ENCODE measurements at regions not wholly inside any gene's neighbourhood (a gene's known extent, or its start where the extent isn't known, plus 50 kb on each side); places are given as distances from the start of the nearest gene placed in this dataset.

DNA sequence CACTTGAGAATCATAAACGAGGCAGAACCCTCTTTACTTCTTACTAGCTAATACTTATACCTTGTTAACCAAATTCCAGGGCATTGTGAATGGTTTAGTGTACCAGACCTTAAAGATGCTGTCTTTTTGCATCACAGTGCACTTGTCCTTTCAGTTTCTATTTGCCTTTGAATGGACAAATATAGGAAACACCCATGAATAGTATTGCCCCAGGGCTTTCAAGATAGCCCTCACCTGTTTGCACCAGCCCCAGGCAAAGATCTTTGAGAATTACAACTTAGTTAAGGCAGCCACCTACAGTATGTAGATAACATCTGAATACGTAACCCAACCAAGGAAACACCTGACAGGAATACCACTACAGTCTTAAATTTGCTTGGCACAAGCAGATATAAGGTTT is 60.8 kb upstream of the CT45A1 start:
- Histone ChIP-seq H4K91ac (replicated peaks; ENCODE audit: insufficient read length, low read length) (no peak overlapping the region), H4K5ac (ENCODE audit: insufficient read length, low read depth, low read length) (no peak overlapping the region), H2AFZ (ENCODE audit: low read length) (no peak overlapping the region), H3K4me1 (replicated peaks in 1 of 4; ENCODE audit: control insufficient read depth in 3 of 4, insufficient read depth in 4 of 4, low read length in 3 of 4) (no peaks in the 10 kb centered on the region), H3K9me3 (ENCODE audit: insufficient read depth in 2 of 2, low read depth in 1 of 2, low read length in 1 of 2) (peaks cover 0 to 17% of the 10 kb centered on the region in 2 experiments; a peak in 2 of 4 replicates), H4K8ac (ENCODE audit: extremely low read depth, insufficient read depth, low read length) (no peak overlapping the region), H2BK120ac (replicated peaks; ENCODE audit: low read depth, low read length) (no peak overlapping the region), H3K27ac (ENCODE audit: low read depth, low read length) (no peak overlapping the region), H3K4ac (replicated peaks; ENCODE audit: insufficient read length, low read depth, low read length) (no peak overlapping the region), H2BK15ac (ENCODE audit: low read length) (no peak overlapping the region), H2BK20ac (ENCODE audit: low read length) (no peak overlapping the region), H3K18ac (ENCODE audit: extremely low read depth, low read length) (no peak overlapping the region), H4K20me1 (replicated peaks in 1 of 2; ENCODE audit: control insufficient read depth in 1 of 2, insufficient read depth in 2 of 2, low read length in 2 of 2) (no peaks in the 10 kb centered on the region), H3K36me3 (ENCODE audit: control insufficient read depth in 2 of 4, insufficient read depth in 4 of 4, low read length in 3 of 4) (no peaks in the 10 kb centered on the region), H3K79me1 (ENCODE audit: low read depth, low read length) (no peaks in the 10 kb centered on the region), H3K27me3 (replicated peaks in 1 of 4; ENCODE audit: control insufficient read depth in 3 of 4, extremely low read depth in 1 of 4, insufficient read depth in 3 of 4, low read length in 3 of 4) (no peaks in the 10 kb centered on the region), H2BK12ac (ENCODE audit: low read depth, low read length) (no peak overlapping the region), H2BK5ac (ENCODE audit: low read depth, low read length) (no peak overlapping the region), H3K56ac (replicated peaks; ENCODE audit: insufficient read length, low read depth, low read length) (no peak overlapping the region), H3K79me2 (ENCODE audit: control insufficient read depth in 1 of 2, insufficient read depth in 2 of 2, low read length in 2 of 2) (no peaks in the 10 kb centered on the region), H2AK5ac (ENCODE audit: low read depth, low read length) (no peak overlapping the region), H3K23ac (ENCODE audit: insufficient read length) (no peak overlapping the region), H3K9ac (replicated peaks in 1 of 4; ENCODE audit: extremely low read depth in 1 of 4, low read depth in 3 of 4, low read length in 3 of 4) (no peak overlapping the region), H3K4me2 (ENCODE audit: insufficient read depth in 1 of 2, low read depth in 2 of 2, low read length in 2 of 2) (no peak overlapping the region), H3K14ac (ENCODE audit: insufficient read length) (no peak overlapping the region), H3K23me2 (ENCODE audit: low read depth, low read length) (no peaks in the 10 kb centered on the region), H3K4me3 (ENCODE audit: extremely low read depth in 1 of 4, insufficient read depth in 2 of 4, low read depth in 3 of 4, low read length in 4 of 4) (no peak overlapping the region)
- ChIA-PET CTCF (ENCODE audit: partially characterized antibody) (no interaction called here), POLR2A (ENCODE audit: partially characterized antibody) (no interaction called here)
- 68% methylated on average over 2 of the region's 2 CpGs; no CpG with 5 or more reads in 1 of the 2 experiments for WGBS, 2 experiments (ENCODE audit: extremely low coverage in 1 of 2, insufficient coverage in 1 of 2, insufficient read length in 1 of 2, insufficient replicate concordance in 2 of 2, low coverage in 1 of 2, low lambda C conversion rate in 2 of 2, missing lambda C conversion rate in 1 of 2)
- no peak for FAIRE-seq
- no peak for DNase-seq (ENCODE audit: low read depth in 1 of 2, low spot score in 2 of 2)
- TF ChIP-seq EGR1 (IDR thresholded peaks at IDR 0.05; ENCODE audit: borderline replicate concordance, low read depth, low read length) (no peak), EZH2 (IDR thresholded peaks at IDR 0.05; ENCODE audit: low read depth, low read length, severe bottlenecking) (no peak), CHD1 (IDR thresholded peaks at IDR 0.05; ENCODE audit: low read depth, low read length) (no peak), BRCA1 (IDR thresholded peaks at IDR 0.05; ENCODE audit: low read depth, low read length) (no peak), RBBP5 (IDR thresholded peaks at IDR 0.05; ENCODE audit: borderline replicate concordance, low read depth, low read length) (no peak), NANOG (IDR thresholded peaks at IDR 0.05; ENCODE audit: insufficient read depth, low read depth, low read length, poor library complexity, severe bottlenecking) (no peak), PHF8 (conservative IDR thresholded peaks at IDR 0.05; ENCODE audit: low read depth, low read length) (no peak)
- TF ChIP-seq, protein P1, sequence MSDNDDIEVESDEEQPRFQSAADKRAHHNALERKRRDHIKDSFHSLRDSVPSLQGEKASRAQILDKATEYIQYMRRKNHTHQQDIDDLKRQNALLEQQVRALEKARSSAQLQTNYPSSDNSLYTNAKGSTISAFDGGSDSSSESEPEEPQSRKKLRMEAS (IDR thresholded peaks at IDR 0.05), result no peak

All from H1 (cell line).